ENCODE measurements at regions not wholly inside any gene's neighbourhood (a gene's known extent, or its start where the extent isn't known, plus 50 kb on each side); places are given as distances from the start of the nearest gene placed in this dataset.

DNA sequence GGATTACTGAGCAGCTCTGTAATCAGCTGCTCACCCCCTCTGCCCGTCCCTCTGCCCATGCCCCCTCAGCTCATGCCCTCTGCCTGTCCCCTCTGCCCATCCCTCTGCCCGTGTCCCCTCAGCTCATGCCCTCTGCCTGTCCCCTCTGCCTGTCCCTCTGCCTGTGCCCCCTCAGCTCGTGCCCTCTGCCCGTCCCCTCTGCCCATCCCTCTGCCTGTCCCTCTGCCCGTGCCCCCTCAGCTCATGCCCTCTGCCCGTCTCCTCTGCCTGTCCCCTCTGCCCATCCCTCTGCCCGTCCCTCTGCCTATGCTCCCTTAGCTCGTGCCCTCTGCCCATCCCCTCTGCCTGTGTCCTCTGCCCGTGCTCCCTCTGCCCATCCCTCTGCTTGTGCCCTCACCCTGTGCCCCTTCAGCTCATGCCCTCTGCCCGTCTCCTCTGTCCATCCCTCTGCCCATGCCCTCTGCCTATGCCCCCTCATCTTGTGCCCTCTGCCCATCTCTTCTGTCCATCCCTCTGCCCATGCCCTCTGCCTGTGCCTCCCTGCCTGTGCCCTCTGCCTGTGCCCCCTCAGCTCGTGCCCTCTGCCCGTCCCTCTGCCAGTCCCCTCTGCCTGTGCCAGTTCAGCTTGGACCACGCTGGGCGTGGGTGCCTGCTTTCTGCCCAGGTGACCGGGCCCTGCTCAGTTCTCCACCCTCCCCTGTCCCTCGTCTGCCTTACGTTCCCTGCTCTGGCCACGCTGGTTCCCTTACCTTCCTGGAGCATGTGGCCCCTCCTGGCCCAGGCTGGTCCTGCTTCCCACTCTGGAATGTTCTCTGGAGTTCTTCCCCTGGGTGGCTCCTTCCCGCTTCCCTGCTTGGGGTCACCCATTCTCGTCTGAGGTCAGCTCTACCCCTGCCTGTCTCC is 97.6 kb downstream of the NPIPB11 start:
- TF ChIP-seq, protein P1, sequence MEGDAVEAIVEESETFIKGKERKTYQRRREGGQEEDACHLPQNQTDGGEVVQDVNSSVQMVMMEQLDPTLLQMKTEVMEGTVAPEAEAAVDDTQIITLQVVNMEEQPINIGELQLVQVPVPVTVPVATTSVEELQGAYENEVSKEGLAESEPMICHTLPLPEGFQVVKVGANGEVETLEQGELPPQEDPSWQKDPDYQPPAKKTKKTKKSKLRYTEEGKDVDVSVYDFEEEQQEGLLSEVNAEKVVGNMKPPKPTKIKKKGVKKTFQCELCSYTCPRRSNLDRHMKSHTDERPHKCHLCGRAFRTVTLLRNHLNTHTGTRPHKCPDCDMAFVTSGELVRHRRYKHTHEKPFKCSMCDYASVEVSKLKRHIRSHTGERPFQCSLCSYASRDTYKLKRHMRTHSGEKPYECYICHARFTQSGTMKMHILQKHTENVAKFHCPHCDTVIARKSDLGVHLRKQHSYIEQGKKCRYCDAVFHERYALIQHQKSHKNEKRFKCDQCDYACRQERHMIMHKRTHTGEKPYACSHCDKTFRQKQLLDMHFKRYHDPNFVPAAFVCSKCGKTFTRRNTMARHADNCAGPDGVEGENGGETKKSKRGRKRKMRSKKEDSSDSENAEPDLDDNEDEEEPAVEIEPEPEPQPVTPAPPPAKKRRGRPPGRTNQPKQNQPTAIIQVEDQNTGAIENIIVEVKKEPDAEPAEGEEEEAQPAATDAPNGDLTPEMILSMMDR (IDR thresholded peaks at IDR 0.05): no peak
- TF ChIP-seq POLR2A (IDR thresholded peaks at IDR 0.05) (no peak), EP300 (IDR thresholded peaks at IDR 0.05) (no peak)

All from tibial nerve (tissue), 4 donors.